Tibial nerve (tissue), 4 donors: ENCODE measurements at regions not wholly inside any gene's neighbourhood (a gene's known extent, or its start where the extent isn't known, plus 50 kb on each side); places are given as distances from the start of the nearest gene placed in this dataset.

Experiments used
- CTCF ChIP-seq, 5 experiments: fragments of 200-600 bp in 3 of 5; fragments of 450-650 bp in 2 of 5; sonication (generic) in 3 of 5; IDR thresholded peaks; one replicate each; pipeline ENCODE4 v1.5.1; 2016 to 2019; ENCODE audit warnings: antibody characterized with exemption in 5 of 5, mild to moderate bottlenecking in 3 of 5, moderate library complexity in 2 of 5
- EP300 ChIP-seq, 2 donors: sonication (generic); formaldehyde crosslinking; IDR thresholded peaks; one replicate each; pipeline ENCODE4 v1.6.1; 2017; ENCODE audit warnings: antibody characterized with exemption in 2 of 2, mild to moderate bottlenecking in 1 of 2

DNA sequence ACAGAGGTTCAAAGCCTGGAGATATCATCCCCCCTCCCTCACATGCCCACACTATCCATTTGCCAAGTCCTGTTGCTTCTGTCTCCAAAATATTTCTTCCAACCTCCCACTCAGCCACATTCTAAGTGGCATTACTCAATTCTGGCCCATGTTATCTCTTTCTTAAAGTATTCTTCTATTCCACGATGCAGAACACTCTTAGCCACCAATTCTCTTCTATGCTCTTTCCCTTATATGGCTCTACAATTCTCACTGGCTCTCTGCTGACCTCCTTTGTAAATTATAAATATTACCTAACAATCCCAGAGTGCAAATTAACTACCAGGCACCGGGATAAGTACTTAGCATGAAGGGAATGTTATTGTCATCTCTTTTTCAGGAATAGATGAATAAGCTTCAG lies 82.4 kb downstream of the KCNJ2 start:
- TF ChIP-seq CTCF (IDR thresholded peaks at IDR 0.05) (no peak), EP300 (IDR thresholded peaks at IDR 0.05) (no peak)
